Keratinocyte (primary cell): ENCODE measurements at regions not wholly inside any gene's neighbourhood (a gene's known extent, or its start where the extent isn't known, plus 50 kb on each side); places are given as distances from the start of the nearest gene placed in this dataset.

Experiments
- DNase-seq: peaks from one replicate; pipeline ENCODE4 v3.0.0-alpha.2; 2011; ENCODE audit warnings: low read depth, missing footprints, low spot score
- FAIRE-seq: peaks from 2 replicates; lab custom pipeline; 2011; peaks lifted over from hg19 to GRCh38; lab: Jason Lieb, UNC
- H2AFZ ChIP-seq: 2 replicates; pipeline ENCODE4 v1.6.0; 2012; ENCODE audit warnings: low read length, control low read depth, inconsistent platforms; ENCODE audit not compliant: control insufficient read depth
- H3K27ac ChIP-seq: 2 replicates; pipeline ENCODE4 v1.5.1; 2011; ENCODE audit warnings: low read length; ENCODE audit not compliant: control insufficient read depth, insufficient read depth
- H3K27me3 ChIP-seq: 3 replicates; pipeline ENCODE4 v1.6.0; 2011; ENCODE audit warnings: low read length; ENCODE audit not compliant: control insufficient read depth, insufficient read depth; ENCODE audit errors: extremely low read depth
- H3K36me3 ChIP-seq, 2 experiments: 2 replicates in 1 of 2; 3 replicates in 1 of 2; pipeline ENCODE4 v1.5.1; 2011; ENCODE audit warnings: low read length in 2 of 2, mild to moderate bottlenecking in 1 of 2; ENCODE audit not compliant: control insufficient read depth in 2 of 2, insufficient read depth in 2 of 2; ENCODE audit errors: extremely low read depth in 1 of 2
- H3K4me1 ChIP-seq: 3 replicates; pipeline ENCODE4 v1.5.1; 2011; ENCODE audit warnings: low read length; ENCODE audit not compliant: control insufficient read depth, insufficient read depth; ENCODE audit errors: extremely low read depth
- H3K4me2 ChIP-seq: 3 replicates; pipeline ENCODE4 v1.6.0; 2011; ENCODE audit warnings: low read depth, low read length; ENCODE audit not compliant: control insufficient read depth, insufficient read depth; ENCODE audit errors: extremely low read depth
- H3K4me3 ChIP-seq, 3 experiments: fragments of 200-600 bp in 1 of 3; sonication (generic) in 1 of 3; 2 replicates in 2 of 3; 3 replicates in 1 of 3; pipeline ENCODE4 v1.5.1; 2011 to 2016; ENCODE audit warnings: low read length in 3 of 3, mild to moderate bottlenecking in 3 of 3, control low read depth in 2 of 3, inconsistent platforms in 1 of 3, low read depth in 1 of 3, mixed read lengths in 1 of 3, mixed run types in 1 of 3, moderate library complexity in 1 of 3; ENCODE audit not compliant: control insufficient read depth in 2 of 3, insufficient read depth in 2 of 3; ENCODE audit errors: extremely low read depth in 1 of 3
- H3K79me2 ChIP-seq: 2 replicates; pipeline ENCODE4 v1.6.0; 2012; ENCODE audit warnings: low read length; ENCODE audit not compliant: control insufficient read depth, insufficient read depth
- H3K9ac ChIP-seq: 3 replicates; pipeline ENCODE4 v1.6.0; 2011; ENCODE audit warnings: low read length; ENCODE audit not compliant: control insufficient read depth, insufficient read depth; ENCODE audit errors: extremely low read depth
- H3K9me1 ChIP-seq: 3 replicates; pipeline ENCODE4 v1.6.0; 2011; ENCODE audit warnings: low read length; ENCODE audit not compliant: control insufficient read depth, insufficient read depth; ENCODE audit errors: extremely low read depth
- H3K9me3 ChIP-seq: 2 replicates; pipeline ENCODE4 v1.5.1; 2012; ENCODE audit warnings: low read depth, low read length; ENCODE audit not compliant: control insufficient read depth
- H4K20me1 ChIP-seq: 3 replicates; pipeline ENCODE4 v1.6.0; 2011; ENCODE audit warnings: low read length; ENCODE audit not compliant: control insufficient read depth, insufficient read depth; ENCODE audit errors: extremely low read depth
- EZH2 ChIP-seq: IDR thresholded peaks from one replicate; pipeline ENCODE4 v1.6.1; 2012; ENCODE audit warnings: inconsistent platforms, mild to moderate bottlenecking, low read length, moderate library complexity
- dilution Hi-C: fragments of 300-500 bp; cut with MboI; formaldehyde crosslinking; loops from one replicate; pipeline ENCODE4 v1.7.0; 2020; ENCODE audit warnings: low sequenced_read_pairs; ENCODE audit not compliant: extremely low pct_ligation_motif_present
- TF ChIP-seq, protein P1 (sequence below), 3 experiments: IDR thresholded peaks in 1 of 3; conservative IDR thresholded peaks in 1 of 3; optimal IDR thresholded peaks in 1 of 3; 2 replicates in 2 of 3; 3 replicates in 1 of 3; pipeline versions ENCODE3 to v1.5.1; 2011; ENCODE audit warnings: low read length in 3 of 3, mild to moderate bottlenecking in 3 of 3, moderate library complexity in 2 of 3, control low read depth in 1 of 3, inconsistent platforms in 1 of 3; ENCODE audit not compliant: insufficient read depth in 2 of 3; ENCODE audit errors: extremely low read depth in 1 of 3

DNA sequence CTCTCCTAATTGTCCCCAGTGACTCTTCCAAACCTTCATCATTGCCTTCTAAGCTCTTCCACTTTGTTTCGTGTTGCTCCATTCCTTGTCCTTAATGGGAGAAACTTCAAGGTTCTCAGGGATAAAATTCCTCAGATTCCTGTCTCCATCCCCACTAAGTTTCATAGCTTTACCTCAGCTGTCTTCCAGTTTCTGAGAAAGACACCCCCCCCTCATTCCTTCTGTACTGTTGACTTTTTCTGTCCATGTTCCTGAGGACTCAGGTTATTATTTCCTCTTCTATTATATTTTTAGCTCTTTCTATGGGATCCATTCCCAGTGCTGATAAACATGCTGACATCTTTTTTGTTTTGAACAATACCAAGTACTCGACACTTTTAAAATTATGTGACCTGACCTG, 215.3 kb upstream of the PTGFR start:
- DNase-seq, result no peak
- TF ChIP-seq, protein P1, sequence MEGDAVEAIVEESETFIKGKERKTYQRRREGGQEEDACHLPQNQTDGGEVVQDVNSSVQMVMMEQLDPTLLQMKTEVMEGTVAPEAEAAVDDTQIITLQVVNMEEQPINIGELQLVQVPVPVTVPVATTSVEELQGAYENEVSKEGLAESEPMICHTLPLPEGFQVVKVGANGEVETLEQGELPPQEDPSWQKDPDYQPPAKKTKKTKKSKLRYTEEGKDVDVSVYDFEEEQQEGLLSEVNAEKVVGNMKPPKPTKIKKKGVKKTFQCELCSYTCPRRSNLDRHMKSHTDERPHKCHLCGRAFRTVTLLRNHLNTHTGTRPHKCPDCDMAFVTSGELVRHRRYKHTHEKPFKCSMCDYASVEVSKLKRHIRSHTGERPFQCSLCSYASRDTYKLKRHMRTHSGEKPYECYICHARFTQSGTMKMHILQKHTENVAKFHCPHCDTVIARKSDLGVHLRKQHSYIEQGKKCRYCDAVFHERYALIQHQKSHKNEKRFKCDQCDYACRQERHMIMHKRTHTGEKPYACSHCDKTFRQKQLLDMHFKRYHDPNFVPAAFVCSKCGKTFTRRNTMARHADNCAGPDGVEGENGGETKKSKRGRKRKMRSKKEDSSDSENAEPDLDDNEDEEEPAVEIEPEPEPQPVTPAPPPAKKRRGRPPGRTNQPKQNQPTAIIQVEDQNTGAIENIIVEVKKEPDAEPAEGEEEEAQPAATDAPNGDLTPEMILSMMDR (optimal IDR thresholded peaks at IDR 0.05 in 1 of 3, IDR thresholded peaks at IDR 0.05 in 1 of 3, conservative IDR thresholded peaks at IDR 0.05 in 1 of 3; ENCODE audit: extremely low read depth in 1 of 3, insufficient read depth in 2 of 3, low read length in 3 of 3), result no peak
- no peak for TF ChIP-seq EZH2
- no peak overlapping the region for H3K4me2 ChIP-seq

DNA sequence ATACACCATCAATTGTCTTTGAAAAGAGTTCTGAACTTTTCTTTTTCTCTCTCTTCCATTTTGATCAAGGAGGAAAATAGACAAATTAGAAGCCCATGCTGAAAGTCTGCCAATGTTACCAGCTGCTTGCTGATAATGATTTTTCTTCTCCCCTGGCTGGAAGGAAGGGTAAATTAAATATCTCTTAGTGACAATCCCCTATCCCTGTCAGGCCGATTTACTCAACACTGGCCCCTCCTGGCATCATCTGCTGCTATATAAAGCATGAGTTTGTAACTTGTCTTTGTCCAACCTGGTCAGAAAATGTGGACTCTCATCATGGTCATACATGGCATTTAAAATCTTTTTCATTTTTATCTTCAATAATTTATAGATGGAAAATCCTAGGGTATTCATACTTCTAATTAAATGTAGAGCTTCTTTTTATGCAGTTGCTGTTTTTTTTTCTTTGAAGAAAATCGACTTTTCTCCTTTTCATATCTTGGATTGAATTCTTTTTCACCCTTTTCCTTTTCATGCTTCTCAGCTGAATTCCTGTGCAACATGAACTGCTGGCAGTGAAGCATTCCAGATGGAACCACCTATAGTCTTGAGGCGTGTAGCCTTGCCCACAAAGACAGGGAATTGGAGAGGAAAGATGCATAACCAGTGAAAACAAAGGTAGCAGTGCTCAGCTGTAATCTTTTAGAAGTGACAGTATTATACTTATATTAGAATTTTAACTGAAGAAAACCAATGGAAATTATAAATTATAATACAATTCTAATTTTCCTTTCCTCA, 214.7 kb upstream of the PTGFR start:
- Histone ChIP-seq H3K4me1 (no peaks in the 10 kb centered on the region), H3K9ac (no peak overlapping the region), H3K9me1 (no peaks in the 10 kb centered on the region), H3K27me3 (peaks cover 8% of the 10 kb centered on the region), H3K9me3 (no peaks in the 10 kb centered on the region), H3K27ac (no peak overlapping the region), H4K20me1 (no peaks in the 10 kb centered on the region), H3K4me3 (no peak overlapping the region), H3K4me2 (no peak overlapping the region), H3K36me3 (no peaks in the 10 kb centered on the region), H3K79me2 (no peaks in the 10 kb centered on the region), H2AFZ (no peak overlapping the region)
- no peak for FAIRE-seq
- dilution Hi-C loops, result no loop called here
- TF ChIP-seq, protein P1 (optimal IDR thresholded peaks at IDR 0.05 in 1 of 3, IDR thresholded peaks at IDR 0.05 in 1 of 3, conservative IDR thresholded peaks at IDR 0.05 in 1 of 3; ENCODE audit: extremely low read depth in 1 of 3, insufficient read depth in 2 of 3, low read length in 3 of 3), result no peak
- TF ChIP-seq EZH2, result no peak
- no peak for DNase-seq

More for the DNA sequence above, 215.3 kb upstream of the PTGFR start:
- Histone ChIP-seq H3K27ac (no peak overlapping the region), H2AFZ (no peak overlapping the region), H4K20me1 (no peaks in the 10 kb centered on the region), H3K9ac (no peak overlapping the region), H3K36me3 (no peaks in the 10 kb centered on the region), H3K4me3 (no peak overlapping the region), H3K9me3 (no peaks in the 10 kb centered on the region), H3K4me1 (no peaks in the 10 kb centered on the region), H3K27me3 (peaks cover 8% of the 10 kb centered on the region), H3K79me2 (no peaks in the 10 kb centered on the region), H3K9me1 (no peaks in the 10 kb centered on the region)
- dilution Hi-C loops, result no loop called here
- FAIRE-seq, result no peak
